A673 (cell line): ENCODE measurements at regions not wholly inside any gene's neighbourhood (a gene's known extent, or its start where the extent isn't known, plus 50 kb on each side); places are given as distances from the start of the nearest gene placed in this dataset.

Experiments used
- CTCF ChIP-seq: fragments of 300-800, 200-600 bp; sonication (generic); conservative IDR thresholded peaks from 2 replicates; pipeline ENCODE4 v1.5.1; 2017; ENCODE audit warnings: low read depth, mild to moderate bottlenecking, antibody characterized with exemption, low read length, moderate library complexity, mixed read lengths
- EZH2 ChIP-seq: fragments of 200-600 bp; sonication (generic); IDR thresholded peaks from 2 replicates; pipeline ENCODE4 v1.6.1; 2017; ENCODE audit warnings: borderline replicate concordance, low read depth, mild to moderate bottlenecking, mixed read lengths, antibody characterized with exemption, low read length; ENCODE audit not compliant: poor library complexity, severe bottlenecking

- TF ChIP-seq CTCF (no peak), EZH2 (no peak)
These were observed 526.1 kb upstream of the SPTLC3 start for GRCh38 chr20:12482661-12483060.
